ENCODE measurements at regions not wholly inside any gene's neighbourhood (a gene's known extent, or its start where the extent isn't known, plus 50 kb on each side); places are given as distances from the start of the nearest gene placed in this dataset.

- no peak for DNase-seq
These were observed 1560.4 kb downstream of the OTOL1 start for GRCh38 chr3:163056874-163057497.

- DNase-seq: no peak
These were observed 1561.6 kb downstream of the OTOL1 start for GRCh38 chr3:163058031-163058854.

GRCh38 chr3:163071713-163072112 lies 1575.1 kb downstream of the OTOL1 start:
- DNase-seq: no peak
